BLaER1 (cell line): ENCODE measurements at regions not wholly inside any gene's neighbourhood (a gene's known extent, or its start where the extent isn't known, plus 50 kb on each side); places are given as distances from the start of the nearest gene placed in this dataset.

ENCODE experiments used
- H3K27ac ChIP-seq: shearing (Covaris generic); formaldehyde crosslinking; 2 replicates; pipeline ENCODE4 v1.8.1; 2022
- H3K27me3 ChIP-seq: shearing (Covaris generic); formaldehyde crosslinking; 2 replicates; pipeline ENCODE4 v1.8.1; 2022
- H3K36me3 ChIP-seq: shearing (Covaris generic); formaldehyde crosslinking; 2 replicates; pipeline ENCODE4 v1.8.1; 2022
- H3K4me1 ChIP-seq: shearing (Covaris generic); formaldehyde crosslinking; 2 replicates; pipeline ENCODE4 v1.8.1; 2022
- H3K4me2 ChIP-seq: shearing (Covaris generic); formaldehyde crosslinking; 2 replicates; pipeline ENCODE4 v1.8.1; 2022
- H3K4me3 ChIP-seq: shearing (Covaris generic); formaldehyde crosslinking; 2 replicates; pipeline ENCODE4 v1.8.1; 2022
- H3K9ac ChIP-seq: shearing (Covaris generic); formaldehyde crosslinking; 2 replicates; pipeline ENCODE4 v1.8.1; 2022
- H3K9me3 ChIP-seq: shearing (Covaris generic); formaldehyde crosslinking; 2 replicates; pipeline ENCODE4 v1.8.1; 2022
- H4K20me1 ChIP-seq: shearing (Covaris generic); formaldehyde crosslinking; 2 replicates; pipeline ENCODE4 v1.8.1; 2022
- Cebpa-rat ChIP-seq: shearing (Covaris generic); IDR thresholded peaks from 2 replicates; pipeline ENCODE4 v1.8.1; 2022

DNA sequence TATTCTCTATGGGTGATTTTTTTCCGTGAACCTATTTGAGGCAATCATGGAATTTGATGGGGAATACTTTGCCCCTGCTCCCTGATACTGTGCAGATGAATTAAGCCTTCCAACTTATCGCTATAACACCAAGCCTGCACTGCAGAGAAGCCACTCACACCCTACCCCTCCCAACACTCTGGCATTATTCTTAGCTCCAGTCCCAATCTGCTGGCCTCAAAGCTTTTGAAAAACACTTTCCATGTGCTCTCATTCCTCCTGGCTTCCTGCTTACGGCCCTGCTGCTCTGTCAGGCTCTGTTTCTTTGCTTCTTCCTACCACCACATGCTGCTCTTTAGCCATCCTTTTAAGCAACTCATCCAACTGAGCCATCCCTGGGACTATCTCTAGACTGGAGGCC is 327.8 kb upstream of the SLCO3A1 start:
- TF ChIP-seq Cebpa-rat: no peak

DNA sequence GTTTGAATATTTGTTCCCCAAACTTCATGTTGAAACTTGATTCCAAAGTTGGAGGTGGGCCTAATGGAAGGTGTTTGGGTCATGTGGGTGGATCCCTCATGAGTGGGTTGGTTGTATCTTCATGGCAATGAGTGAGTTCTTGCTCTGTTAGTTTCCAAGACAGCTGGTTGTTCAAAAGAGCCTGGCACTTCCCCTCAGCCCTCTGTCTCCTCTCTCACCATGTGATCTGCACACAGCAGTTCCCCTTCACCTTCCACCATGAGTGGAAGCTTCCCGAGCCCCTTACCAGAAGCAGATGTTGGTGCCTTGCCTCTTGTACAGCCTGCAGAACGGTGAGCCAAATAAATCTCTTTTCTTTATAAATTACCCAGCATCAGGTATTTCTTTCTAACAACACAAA is 327.1 kb upstream of the SLCO3A1 start:
- Histone ChIP-seq H3K27me3 (no peaks in the 10 kb centered on the region), H3K27ac (no peak overlapping the region), H3K4me3 (no peak overlapping the region), H3K4me1 (no peaks in the 10 kb centered on the region), H3K9me3 (no peaks in the 10 kb centered on the region), H3K4me2 (no peak overlapping the region), H4K20me1 (no peaks in the 10 kb centered on the region), H3K9ac (no peak overlapping the region), H3K36me3 (no peaks in the 10 kb centered on the region)
- TF ChIP-seq Cebpa-rat: no peak

More for the DNA sequence above, 327.8 kb upstream of the SLCO3A1 start:
- Histone ChIP-seq H3K9me3 (no peaks in the 10 kb centered on the region), H3K27ac (no peak overlapping the region), H3K36me3 (no peaks in the 10 kb centered on the region), H3K27me3 (no peaks in the 10 kb centered on the region), H3K9ac (no peak overlapping the region), H3K4me3 (no peak overlapping the region), H3K4me1 (no peaks in the 10 kb centered on the region), H3K4me2 (no peak overlapping the region), H4K20me1 (no peaks in the 10 kb centered on the region)

GRCh38 chr15:91528801-91529200 is 324.7 kb upstream of the SLCO3A1 start:
- Histone ChIP-seq H3K36me3 (no peaks in the 10 kb centered on the region), H3K27ac (no peak overlapping the region), H3K27me3 (no peaks in the 10 kb centered on the region), H3K4me3 (no peak overlapping the region), H4K20me1 (no peaks in the 10 kb centered on the region), H3K4me2 (no peak overlapping the region), H3K9me3 (no peaks in the 10 kb centered on the region), H3K4me1 (no peaks in the 10 kb centered on the region), H3K9ac (no peak overlapping the region)
- no peak for TF ChIP-seq Cebpa-rat

GRCh38 chr15:91529534-91529933 is 324.0 kb upstream of the SLCO3A1 start:
- Histone ChIP-seq H3K27me3 (no peaks in the 10 kb centered on the region), H3K4me2 (no peak overlapping the region), H3K36me3 (no peaks in the 10 kb centered on the region), H3K4me1 (no peaks in the 10 kb centered on the region), H3K4me3 (no peak overlapping the region), H3K9me3 (no peaks in the 10 kb centered on the region), H3K27ac (no peak overlapping the region), H3K9ac (no peak overlapping the region), H4K20me1 (no peaks in the 10 kb centered on the region)
- TF ChIP-seq Cebpa-rat: no peak

DNA sequence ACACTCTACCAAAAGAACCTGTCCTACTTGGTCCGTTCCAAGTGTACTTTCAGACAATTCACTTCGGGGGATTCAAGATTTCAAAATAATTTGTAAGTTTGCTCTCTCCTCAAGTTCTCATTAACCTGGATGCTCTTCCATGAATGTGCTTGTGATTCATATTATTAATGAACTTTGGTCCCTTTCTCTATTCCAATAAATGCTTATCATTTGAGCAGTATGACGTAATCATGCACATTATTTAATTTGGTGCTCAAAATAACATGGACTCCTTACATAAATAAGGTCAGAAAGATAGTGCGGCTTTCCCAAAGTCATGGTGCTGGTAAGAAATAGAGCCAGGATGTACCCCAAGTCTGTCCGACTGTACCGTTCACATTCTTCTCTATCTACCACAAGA is 323.2 kb upstream of the SLCO3A1 start:
- Histone ChIP-seq H3K4me1 (no peaks in the 10 kb centered on the region), H3K27ac (no peak overlapping the region), H4K20me1 (no peaks in the 10 kb centered on the region), H3K4me3 (no peak overlapping the region), H3K36me3 (no peaks in the 10 kb centered on the region), H3K9ac (no peak overlapping the region), H3K9me3 (no peaks in the 10 kb centered on the region), H3K4me2 (no peak overlapping the region), H3K27me3 (no peaks in the 10 kb centered on the region)
- no peak for TF ChIP-seq Cebpa-rat

DNA sequence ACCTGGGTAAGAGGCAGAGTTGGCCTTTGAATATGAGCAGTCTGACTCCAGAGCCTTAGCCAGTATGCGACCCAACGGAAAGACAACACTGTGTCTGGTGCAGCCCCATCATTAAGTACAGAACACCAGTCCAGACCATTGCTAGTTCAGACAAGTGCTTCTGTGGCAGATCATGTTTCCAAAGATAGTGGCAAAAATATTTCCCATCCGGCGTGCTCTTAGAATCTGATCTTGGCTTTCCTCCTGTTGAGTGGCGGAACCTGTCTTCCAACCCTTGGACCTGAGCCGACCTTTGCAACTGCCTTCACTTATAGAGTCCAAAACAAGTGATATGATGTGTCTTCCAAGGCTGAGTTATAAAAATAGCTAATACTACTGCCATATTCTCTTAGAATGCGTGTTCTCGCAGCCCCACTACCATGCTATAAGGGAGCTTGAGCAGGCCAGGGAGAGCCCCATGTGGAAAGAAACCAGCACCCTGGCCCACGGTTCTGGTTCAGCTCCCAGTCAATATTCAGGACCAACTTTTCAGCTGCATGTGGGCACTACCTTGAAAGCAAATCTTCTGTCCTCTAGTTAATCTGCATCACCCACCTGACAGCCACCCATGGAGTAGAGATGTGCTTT is 322.4 kb upstream of the SLCO3A1 start:
- Histone ChIP-seq H3K27ac (no peak overlapping the region), H3K4me2 (no peak overlapping the region), H3K9me3 (no peaks in the 10 kb centered on the region), H4K20me1 (no peaks in the 10 kb centered on the region), H3K4me1 (no peaks in the 10 kb centered on the region), H3K4me3 (no peak overlapping the region), H3K27me3 (no peaks in the 10 kb centered on the region), H3K36me3 (no peaks in the 10 kb centered on the region), H3K9ac (no peak overlapping the region)
- TF ChIP-seq Cebpa-rat: no peak

- no peak overlapping the region for H3K4me2 ChIP-seq
- TF ChIP-seq Cebpa-rat: no peak
Measured at GRCh38 chr15:91534235-91534634, 319.3 kb upstream of the SLCO3A1 start.

DNA sequence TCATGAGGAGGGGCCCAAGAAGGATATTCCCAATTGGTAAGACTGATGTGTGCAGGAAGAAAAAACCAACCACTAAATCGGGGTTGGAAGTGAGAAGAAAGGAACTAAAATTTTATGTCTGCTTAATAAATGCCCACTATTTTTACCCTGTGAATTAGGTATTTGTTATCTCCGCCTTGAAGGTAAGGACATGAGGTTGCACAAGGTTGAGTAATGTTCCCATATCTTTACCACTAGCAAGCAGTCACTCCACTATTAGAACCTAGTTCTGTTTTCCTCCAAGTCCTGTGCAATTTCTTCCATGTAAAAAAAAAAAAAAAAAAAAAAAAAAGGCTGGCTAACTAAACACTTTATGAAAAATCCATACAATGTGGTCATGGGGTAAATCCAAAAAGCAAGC is 318.5 kb upstream of the SLCO3A1 start:
- no peak overlapping the region for H3K27ac ChIP-seq
- no peak for TF ChIP-seq Cebpa-rat
- H3K4me3 ChIP-seq: no peak overlapping the region
- no peaks in the 10 kb centered on the region for H3K27me3 ChIP-seq
- H4K20me1 ChIP-seq: no peaks in the 10 kb centered on the region
- no peaks in the 10 kb centered on the region for H3K36me3 ChIP-seq
- H3K9me3 ChIP-seq: no peaks in the 10 kb centered on the region
- H3K9ac ChIP-seq: no peak overlapping the region
- no peaks in the 10 kb centered on the region for H3K4me1 ChIP-seq
- no peak overlapping the region for H3K4me2 ChIP-seq

More at GRCh38 chr15:91534235-91534634, 319.3 kb upstream of the SLCO3A1 start:
- Histone ChIP-seq H3K4me3 (no peak overlapping the region), H3K9ac (no peak overlapping the region), H3K4me1 (no peaks in the 10 kb centered on the region), H3K27me3 (no peaks in the 10 kb centered on the region), H4K20me1 (no peaks in the 10 kb centered on the region), H3K36me3 (no peaks in the 10 kb centered on the region), H3K9me3 (no peaks in the 10 kb centered on the region), H3K27ac (no peak overlapping the region)

DNA sequence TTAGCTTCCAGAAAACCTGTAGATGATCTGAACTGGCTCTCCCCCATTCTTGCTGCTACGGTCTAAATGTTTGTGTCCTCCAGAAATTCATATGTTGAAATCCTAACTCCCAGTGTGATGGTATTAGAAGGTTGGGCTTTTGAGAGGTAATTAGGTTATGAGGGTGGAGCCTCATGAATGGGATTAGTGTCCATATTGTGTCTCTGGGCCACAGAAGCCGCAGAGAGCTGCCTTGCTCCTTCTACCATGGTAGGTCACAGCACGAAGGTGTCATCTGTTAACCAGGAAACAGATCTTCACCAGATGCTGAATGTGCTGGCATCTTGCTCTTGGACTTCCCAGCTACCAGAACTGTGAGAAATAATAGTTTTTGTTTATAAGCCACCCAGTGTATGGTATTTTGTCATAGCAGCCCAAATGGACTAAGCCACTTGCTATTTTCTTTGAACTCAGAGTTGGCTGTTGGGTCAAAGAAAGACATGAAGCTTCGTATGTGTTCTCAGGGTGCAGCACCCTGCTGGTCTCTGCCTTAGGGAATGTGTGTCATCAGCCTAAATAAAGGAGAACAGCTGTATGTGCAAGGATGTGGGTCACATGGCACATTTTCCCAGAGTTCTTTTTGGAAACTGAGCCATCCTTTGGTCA is 317.5 kb upstream of the SLCO3A1 start:
- H3K27ac ChIP-seq: no peak overlapping the region
- no peaks in the 10 kb centered on the region for H4K20me1 ChIP-seq
- no peaks in the 10 kb centered on the region for H3K27me3 ChIP-seq
- no peaks in the 10 kb centered on the region for H3K4me1 ChIP-seq
- H3K4me2 ChIP-seq: no peak overlapping the region
- H3K9me3 ChIP-seq: no peaks in the 10 kb centered on the region
- no peak overlapping the region for H3K4me3 ChIP-seq
- H3K9ac ChIP-seq: no peak overlapping the region
- H3K36me3 ChIP-seq: no peaks in the 10 kb centered on the region
- no peak for TF ChIP-seq Cebpa-rat

- Histone ChIP-seq H3K27ac (no peak overlapping the region), H3K9me3 (no peaks in the 10 kb centered on the region), H3K4me3 (no peak overlapping the region), H3K4me2 (no peak overlapping the region), H3K4me1 (no peaks in the 10 kb centered on the region), H3K9ac (no peak overlapping the region), H3K27me3 (no peaks in the 10 kb centered on the region), H4K20me1 (no peaks in the 10 kb centered on the region), H3K36me3 (no peaks in the 10 kb centered on the region)
- no peak for TF ChIP-seq Cebpa-rat
Measured at GRCh38 chr15:91537856-91538255, 315.7 kb upstream of the SLCO3A1 start.
